BJ (cell line): ENCODE measurements at regions not wholly inside any gene's neighbourhood (a gene's known extent, or its start where the extent isn't known, plus 50 kb on each side); places are given as distances from the start of the nearest gene placed in this dataset.

ENCODE experiments used
- CTCF ChIA-PET: fragments of 350-600 bp; formaldehyde crosslinking; extraction: SDS; loops from one replicate; lab custom pipeline; 2021; ENCODE audit warnings: antibody characterized with exemption, inconsistent platforms; lab: Yijun Ruan, JAX
- POLR2A ChIA-PET: fragments of 300-600 bp; sonication (Branson Sonifier 250); formaldehyde crosslinking; extraction: SDS; loops from one replicate; lab custom pipeline; 2021; ENCODE audit warnings: antibody characterized with exemption; lab: Charles Lee
- DNase-seq: peaks from one replicate; pipeline ENCODE4 v3.0.0-alpha.2; 2011; ENCODE audit warnings: low read depth
- H3K27me3 ChIP-seq: 2 replicates; pipeline ENCODE4 v1.6.0; 2011; ENCODE audit warnings: low read length; ENCODE audit not compliant: control insufficient read depth, insufficient read depth
- H3K36me3 ChIP-seq: 2 replicates; pipeline ENCODE4 v1.5.1; 2011; ENCODE audit warnings: low read length; ENCODE audit not compliant: control insufficient read depth, insufficient read depth
- H3K4me3 ChIP-seq: 2 replicates; pipeline ENCODE4 v1.5.1; 2011; ENCODE audit warnings: low read depth, mild to moderate bottlenecking, control low read depth, low read length
- CTCF ChIP-seq: IDR thresholded peaks from 2 replicates; pipeline ENCODE4 v1.5.1; 2011; ENCODE audit warnings: low read depth, mild to moderate bottlenecking, control low read depth, inconsistent platforms, low read length, moderate library complexity; ENCODE audit not compliant: insufficient read depth

DNA sequence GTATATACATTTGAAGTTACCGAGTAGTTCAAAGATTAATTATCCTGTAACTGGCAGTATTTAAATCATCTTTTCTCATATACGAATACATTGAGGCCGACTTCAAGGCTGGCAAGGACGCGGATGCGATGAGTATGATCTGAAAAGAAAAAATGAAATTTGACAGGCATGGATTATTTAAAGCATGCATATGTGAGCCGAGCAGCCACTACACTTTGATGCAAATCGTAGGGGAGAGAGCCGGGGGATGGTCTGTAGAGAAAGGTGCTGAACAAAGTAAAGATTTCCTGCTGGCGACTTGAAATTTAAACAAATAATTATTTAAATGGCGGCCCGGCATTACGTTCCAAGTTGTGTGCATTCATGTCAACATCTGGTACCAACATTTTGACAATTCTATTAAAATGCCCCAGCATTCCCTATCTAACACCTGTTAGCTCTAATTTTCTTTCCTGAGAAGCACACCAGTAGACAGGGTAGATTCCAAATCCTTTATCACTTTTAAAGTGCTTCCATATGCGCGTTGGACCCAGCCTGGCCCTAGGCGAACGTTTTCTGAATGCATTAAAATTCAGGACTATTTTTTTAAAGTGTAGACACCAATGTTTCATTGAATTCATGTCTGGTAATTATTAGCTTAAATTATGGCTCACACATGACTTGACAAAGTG is 188.7 kb downstream of the EMX2 start:
- no peak for TF ChIP-seq CTCF
- Histone ChIP-seq H3K27me3 (no peaks in the 10 kb centered on the region), H3K36me3 (no peaks in the 10 kb centered on the region), H3K4me3 (no peak overlapping the region)
- ChIA-PET CTCF (no interaction called here), POLR2A (no interaction called here)
- DNase-seq: no peak

DNA sequence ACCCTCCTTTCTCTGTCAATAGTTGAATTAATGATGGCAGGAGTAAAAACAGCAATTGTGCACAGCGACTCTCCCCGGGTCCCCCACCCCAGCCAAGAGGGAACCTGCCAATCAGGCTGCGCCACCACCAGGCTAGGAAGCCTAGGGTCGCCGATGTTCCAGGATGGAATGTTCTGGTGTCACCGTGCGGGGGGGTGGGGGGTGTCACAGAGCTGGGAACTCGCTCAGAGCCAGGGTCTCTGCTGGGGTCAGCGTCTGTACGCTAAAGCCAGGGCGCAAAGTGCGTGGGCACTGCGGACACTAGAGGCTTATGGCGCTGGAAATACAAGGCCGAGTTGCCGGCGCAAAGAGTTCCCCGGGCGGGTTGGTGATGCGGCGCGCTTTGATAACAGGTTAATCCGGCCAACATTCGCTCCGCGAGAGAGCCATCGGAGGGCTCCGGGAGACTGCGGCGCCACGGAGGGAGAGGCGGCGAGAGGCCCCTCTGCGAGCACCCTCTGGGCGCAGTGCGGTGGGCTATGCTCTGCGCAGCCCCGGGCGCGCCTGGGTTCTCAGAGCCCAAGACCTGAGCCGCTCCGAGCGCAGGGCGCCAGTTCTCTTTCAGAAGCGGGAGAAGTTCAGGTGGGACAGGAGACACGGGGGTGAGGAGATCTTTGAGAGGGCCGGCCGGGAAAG is 192.3 kb downstream of the EMX2 start:
- ChIA-PET POLR2A (no interaction called here), CTCF (interaction anchor here (0.9 kb wide), 1 partner anchor 198 kb away, joined by 3 read pairs; no protein-coding TSS in a partner anchor)
- no peak overlapping the region for H3K4me3 ChIP-seq
- no peaks in the 10 kb centered on the region for H3K27me3 ChIP-seq
- no peak for TF ChIP-seq CTCF
- no peaks in the 10 kb centered on the region for H3K36me3 ChIP-seq
- no peak for DNase-seq

- Histone ChIP-seq H3K27me3 (no peaks in the 10 kb centered on the region), H3K36me3 (no peaks in the 10 kb centered on the region), H3K4me3 (no peak overlapping the region)
- no peak for DNase-seq
- CTCF ChIA-PET: no interaction called here
- no peak for TF ChIP-seq CTCF
- POLR2A ChIA-PET: no interaction called here
Measured at GRCh38 chr10:117736655-117737054, 194.1 kb downstream of the EMX2 start.

DNA sequence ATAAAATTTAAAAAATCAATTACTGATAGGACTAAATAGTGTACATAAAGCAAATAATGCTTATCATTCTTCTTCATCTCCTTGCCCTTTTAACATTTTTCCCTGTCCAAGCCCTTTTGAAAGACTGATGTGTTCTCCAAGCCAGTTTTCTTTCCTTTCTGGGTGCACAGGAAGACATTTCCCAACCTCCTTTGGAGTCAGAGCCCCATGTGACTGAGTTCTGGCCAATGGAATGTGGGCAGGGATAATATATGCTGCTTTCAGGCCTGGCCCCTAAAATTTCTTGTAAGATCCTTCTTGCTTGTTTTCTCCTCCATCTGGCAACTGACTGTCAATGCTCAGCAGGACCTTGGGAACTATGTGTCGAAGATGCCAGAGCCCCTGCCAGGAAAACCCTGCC is 197.5 kb downstream of the EMX2 start:
- no peak for DNase-seq
- no peak for TF ChIP-seq CTCF
- Histone ChIP-seq H3K27me3 (no peaks in the 10 kb centered on the region), H3K4me3 (no peak overlapping the region), H3K36me3 (no peaks in the 10 kb centered on the region)
- ChIA-PET CTCF (interaction anchor here (0.6 kb wide), 1 partner anchor 459 kb away, joined by 3 read pairs; no protein-coding TSS in a partner anchor), POLR2A (no interaction called here)

- no peak for DNase-seq
- no peak for TF ChIP-seq CTCF
- CTCF ChIA-PET: interaction anchor here (1.5 kb wide), 1 partner anchor 33 kb away, joined by 3 read pairs; no protein-coding TSS in a partner anchor
- Histone ChIP-seq H3K27me3 (no peaks in the 10 kb centered on the region), H3K36me3 (no peaks in the 10 kb centered on the region), H3K4me3 (no peak overlapping the region)
- POLR2A ChIA-PET: no interaction called here
Measured at GRCh38 chr10:117740691-117741222, 198.2 kb downstream of the EMX2 start.
